Calu3 (cell line): ENCODE measurements at regions not wholly inside any gene's neighbourhood (a gene's known extent, or its start where the extent isn't known, plus 50 kb on each side); places are given as distances from the start of the nearest gene placed in this dataset.

Experiments used
- BruUV-seq: library from RNA; stranded (reverse); fragments of 400-500 nt; replicated peaks from 2 replicates; lab custom pipeline; 2021; lab: Mats Ljungman, UMichigan
- CTCF ChIA-PET: fragments of 300-600 bp; sonication (Branson Sonifier 250); formaldehyde crosslinking; loops from one replicate; lab custom pipeline; 2022; ENCODE audit warnings: antibody characterized with exemption; lab: Charles Lee
- DNase-seq: peaks from one replicate; pipeline ENCODE4 v3.0.0; 2022
- H3K27ac Mint-ChIP-seq: one replicate; pipeline ENCODE4 v1.8.0; 2022; ENCODE audit warnings: mixed read lengths; ENCODE audit not compliant: unreplicated experiment
- H3K27me3 Mint-ChIP-seq: one replicate; pipeline ENCODE4 v1.8.0; 2022; ENCODE audit warnings: mixed read lengths; ENCODE audit not compliant: unreplicated experiment
- H3K36me3 Mint-ChIP-seq: one replicate; pipeline ENCODE4 v1.8.0; 2022; ENCODE audit warnings: mild to moderate bottlenecking, moderate library complexity, mixed read lengths; ENCODE audit not compliant: insufficient read depth, unreplicated experiment
- H3K4me1 Mint-ChIP-seq: one replicate; pipeline ENCODE4 v1.8.0; 2022; ENCODE audit warnings: mild to moderate bottlenecking, low read depth, mixed read lengths; ENCODE audit not compliant: unreplicated experiment
- H3K4me3 Mint-ChIP-seq: one replicate; pipeline ENCODE4 v1.8.0; 2022; ENCODE audit warnings: mild to moderate bottlenecking, low read depth, moderate library complexity, mixed read lengths; ENCODE audit not compliant: unreplicated experiment
- H3K9me3 Mint-ChIP-seq: one replicate; pipeline ENCODE4 v1.8.0; 2022; ENCODE audit warnings: low read depth, mixed read lengths; ENCODE audit not compliant: unreplicated experiment
- intact Hi-C: fragments of 100-400 bp; cut with micrococcal nuclease; formaldehyde crosslinking; loops from one replicate; pipeline ENCODE4 v1.10.0; 2022; ENCODE audit not compliant: unreplicated experiment
- TF ChIP-seq, protein P1 (sequence below): fragments of 200-600 bp; IDR thresholded peaks from one replicate; pipeline ENCODE4 v1.8.0; 2022; ENCODE audit warnings: antibody characterized with exemption; ENCODE audit not compliant: unreplicated experiment

DNA sequence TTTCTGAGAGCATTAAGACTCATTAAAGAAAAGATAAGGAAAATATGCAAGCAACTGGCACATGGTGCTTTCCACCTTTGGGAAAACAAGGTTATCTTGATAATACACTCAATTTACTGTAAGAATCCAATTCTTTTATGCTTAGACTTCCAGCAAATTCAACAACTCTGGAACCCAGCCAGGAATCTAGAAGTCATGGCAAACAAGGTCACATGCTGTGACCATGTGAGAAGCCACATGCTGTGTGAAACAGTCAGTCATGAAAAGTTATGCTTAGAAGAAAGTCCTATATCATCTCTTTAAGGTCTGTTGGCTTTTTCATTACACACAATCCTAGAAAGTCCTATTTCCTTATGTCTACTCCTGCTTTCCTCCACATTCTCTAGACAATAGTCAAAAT is 581.8 kb upstream of the C9orf72 start:
- BruUV-seq: no TSS peak
- TF ChIP-seq, protein P1, sequence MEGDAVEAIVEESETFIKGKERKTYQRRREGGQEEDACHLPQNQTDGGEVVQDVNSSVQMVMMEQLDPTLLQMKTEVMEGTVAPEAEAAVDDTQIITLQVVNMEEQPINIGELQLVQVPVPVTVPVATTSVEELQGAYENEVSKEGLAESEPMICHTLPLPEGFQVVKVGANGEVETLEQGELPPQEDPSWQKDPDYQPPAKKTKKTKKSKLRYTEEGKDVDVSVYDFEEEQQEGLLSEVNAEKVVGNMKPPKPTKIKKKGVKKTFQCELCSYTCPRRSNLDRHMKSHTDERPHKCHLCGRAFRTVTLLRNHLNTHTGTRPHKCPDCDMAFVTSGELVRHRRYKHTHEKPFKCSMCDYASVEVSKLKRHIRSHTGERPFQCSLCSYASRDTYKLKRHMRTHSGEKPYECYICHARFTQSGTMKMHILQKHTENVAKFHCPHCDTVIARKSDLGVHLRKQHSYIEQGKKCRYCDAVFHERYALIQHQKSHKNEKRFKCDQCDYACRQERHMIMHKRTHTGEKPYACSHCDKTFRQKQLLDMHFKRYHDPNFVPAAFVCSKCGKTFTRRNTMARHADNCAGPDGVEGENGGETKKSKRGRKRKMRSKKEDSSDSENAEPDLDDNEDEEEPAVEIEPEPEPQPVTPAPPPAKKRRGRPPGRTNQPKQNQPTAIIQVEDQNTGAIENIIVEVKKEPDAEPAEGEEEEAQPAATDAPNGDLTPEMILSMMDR: no peak
- Mint-ChIP-seq H3K4me1 (no peaks in the 10 kb centered on the region), H3K4me3 (no peak overlapping the region), H3K9me3 (no peaks in the 10 kb centered on the region), H3K27me3 (no peaks in the 10 kb centered on the region), H3K36me3 (peaks cover 4% of the 10 kb centered on the region), H3K27ac (no peak overlapping the region)
- no peak for DNase-seq
- CTCF ChIA-PET: no interaction called here
- intact Hi-C loops: no loop called here

DNA sequence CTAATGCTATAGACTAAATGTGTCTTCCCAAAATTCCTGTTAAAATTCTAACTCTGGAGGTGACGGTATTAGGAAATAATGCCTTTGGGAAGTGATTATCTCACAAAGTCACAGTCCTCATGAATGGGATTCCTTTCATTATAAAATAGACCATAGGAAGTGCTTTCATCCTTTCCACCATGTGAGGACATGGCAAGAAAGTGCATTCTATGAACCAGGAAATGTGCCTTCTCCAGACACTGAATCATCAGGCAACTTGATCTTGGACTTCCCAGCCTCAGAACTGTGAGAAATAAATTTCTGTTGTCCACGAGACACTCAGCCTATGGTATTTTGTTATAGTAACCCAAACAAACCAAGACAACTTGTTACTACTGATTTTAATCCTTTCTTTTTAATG is 582.4 kb upstream of the C9orf72 start:
- no peak overlapping the region for H3K27ac Mint-ChIP-seq
- intact Hi-C loops: no loop called here
- H3K27me3 Mint-ChIP-seq: no peaks in the 10 kb centered on the region
- no TSS peak for BruUV-seq
- DNase-seq: no peak
- CTCF ChIA-PET: no interaction called here
- H3K4me1 Mint-ChIP-seq: no peaks in the 10 kb centered on the region
- TF ChIP-seq, protein P1: no peak
- no peak overlapping the region for H3K4me3 Mint-ChIP-seq
- H3K36me3 Mint-ChIP-seq: peaks cover 4% of the 10 kb centered on the region
- no peaks in the 10 kb centered on the region for H3K9me3 Mint-ChIP-seq

DNA sequence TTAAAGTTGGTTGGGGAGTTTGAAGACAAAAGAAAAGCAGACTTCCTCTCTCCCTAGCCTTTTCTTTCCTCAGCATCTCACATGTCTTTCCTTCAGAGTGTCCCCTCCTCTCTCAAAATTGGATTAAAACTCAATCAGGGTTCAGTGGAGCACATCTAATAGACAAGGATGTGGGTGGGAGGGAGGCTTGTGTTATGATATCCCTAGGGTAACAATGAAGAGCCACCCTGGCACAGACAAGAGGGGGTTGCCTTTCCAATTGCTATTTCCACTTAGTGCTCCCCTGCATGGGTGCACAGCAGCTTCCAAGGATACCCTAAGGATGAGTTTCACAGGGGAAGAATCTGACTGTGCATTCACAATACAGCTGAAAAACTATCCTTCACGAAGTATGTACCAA is 585.2 kb upstream of the C9orf72 start:
- no peaks in the 10 kb centered on the region for H3K4me1 Mint-ChIP-seq
- H3K4me3 Mint-ChIP-seq: no peak overlapping the region
- CTCF ChIA-PET: no interaction called here
- H3K27me3 Mint-ChIP-seq: no peaks in the 10 kb centered on the region
- no peaks in the 10 kb centered on the region for H3K36me3 Mint-ChIP-seq
- TF ChIP-seq, protein P1: no peak
- no peak overlapping the region for H3K27ac Mint-ChIP-seq
- intact Hi-C loops: no loop called here
- DNase-seq: no peak
- no TSS peak for BruUV-seq
- no peaks in the 10 kb centered on the region for H3K9me3 Mint-ChIP-seq

DNA sequence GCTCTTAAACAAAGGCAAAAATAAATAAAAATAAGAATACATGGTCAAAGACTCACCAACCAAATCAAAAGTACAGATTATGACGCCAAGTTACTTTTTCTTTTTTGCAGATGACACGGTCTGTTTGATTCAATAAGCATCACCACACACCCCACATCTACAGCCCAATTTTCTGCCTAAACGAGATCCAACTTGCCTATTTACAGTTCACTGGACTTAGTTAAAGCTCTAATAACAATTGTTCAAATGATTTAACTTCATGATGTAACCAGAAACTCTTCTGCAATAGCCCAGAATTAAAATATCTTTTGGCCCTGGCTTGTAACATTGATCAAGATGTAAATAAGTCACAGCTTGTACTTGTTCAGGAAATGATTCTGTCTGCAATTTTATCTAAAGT is 590.3 kb upstream of the C9orf72 start:
- CTCF ChIA-PET: no interaction called here
- Mint-ChIP-seq H3K27ac (no peak overlapping the region), H3K9me3 (no peaks in the 10 kb centered on the region), H3K4me3 (no peak overlapping the region), H3K27me3 (no peaks in the 10 kb centered on the region), H3K36me3 (no peaks in the 10 kb centered on the region), H3K4me1 (no peaks in the 10 kb centered on the region)
- no peak for DNase-seq
- TF ChIP-seq, protein P1: no peak
- no TSS peak for BruUV-seq
- intact Hi-C loops: no loop called here
